Duodenal mucosa (tissue), 2 donors: ENCODE measurements at regions not wholly inside any gene's neighbourhood (a gene's known extent, or its start where the extent isn't known, plus 50 kb on each side); places are given as distances from the start of the nearest gene placed in this dataset.

Source experiments
- H3K27ac ChIP-seq: one replicate; pipeline ENCODE4 v1.7.0; 2013; ENCODE audit warnings: low read depth, low read length
- H3K27me3 ChIP-seq, 2 donors: one replicate each; pipeline ENCODE4 v1.7.0; 2013; ENCODE audit warnings: low read length in 2 of 2, control low read depth in 1 of 2; ENCODE audit not compliant: insufficient read depth in 2 of 2, control insufficient read depth in 1 of 2
- H3K36me3 ChIP-seq, 2 donors: one replicate each; pipeline ENCODE4 v1.7.0; 2013; ENCODE audit warnings: low read length in 2 of 2, control low read depth in 1 of 2; ENCODE audit not compliant: insufficient read depth in 2 of 2, control insufficient read depth in 1 of 2
- H3K4me1 ChIP-seq, 2 donors: one replicate each; pipeline ENCODE4 v1.7.0; 2013; ENCODE audit warnings: low read length in 2 of 2, control low read depth in 1 of 2; ENCODE audit not compliant: insufficient read depth in 2 of 2, control insufficient read depth in 1 of 2
- H3K4me3 ChIP-seq, 2 donors: one replicate each; pipeline ENCODE4 v1.7.0; 2013; ENCODE audit warnings: low read length in 2 of 2, low read depth in 1 of 2
- H3K9ac ChIP-seq, 2 donors: one replicate each; pipeline ENCODE4 v1.7.0; 2013; ENCODE audit warnings: low read length in 2 of 2, low read depth in 1 of 2
- H3K9me3 ChIP-seq, 2 donors: one replicate each; pipeline ENCODE4 v1.7.0; 2013; ENCODE audit warnings: low read length in 2 of 2, control low read depth in 1 of 2; ENCODE audit not compliant: control insufficient read depth in 1 of 2

DNA sequence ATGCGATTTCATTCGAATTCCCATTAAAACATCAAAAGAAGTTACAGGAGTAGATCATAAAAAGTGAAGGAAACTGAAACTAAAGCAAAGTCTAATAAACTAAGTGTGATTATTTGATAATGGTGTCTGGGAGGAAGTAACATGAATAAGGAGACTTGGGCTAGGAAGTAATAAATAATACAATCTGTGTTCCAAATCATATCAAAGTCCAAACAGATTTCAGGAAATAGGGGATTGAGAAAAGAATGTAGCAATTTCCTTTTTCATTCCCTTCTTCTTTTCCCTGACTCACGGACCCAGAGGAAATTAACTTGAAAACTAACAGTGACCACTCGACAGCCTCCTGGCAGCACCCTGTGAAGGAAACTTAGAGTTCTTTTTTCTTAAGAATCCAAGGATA is 758.4 kb upstream of the GCFC2 start:
- no peak overlapping the region for H3K27ac ChIP-seq
- no peak overlapping the region for H3K9ac ChIP-seq
- peaks cover 0 to 6% of the 10 kb centered on the region in 2 donors for H3K4me1 ChIP-seq
- H3K36me3 ChIP-seq = no peaks in the 10 kb centered on the region
- H3K4me3 ChIP-seq = peak overlapping the region in 1 of 2 donors; percentile 31
- no peaks in the 10 kb centered on the region for H3K27me3 ChIP-seq
- peaks cover 0 to 7% of the 10 kb centered on the region in 2 donors for H3K9me3 ChIP-seq

DNA sequence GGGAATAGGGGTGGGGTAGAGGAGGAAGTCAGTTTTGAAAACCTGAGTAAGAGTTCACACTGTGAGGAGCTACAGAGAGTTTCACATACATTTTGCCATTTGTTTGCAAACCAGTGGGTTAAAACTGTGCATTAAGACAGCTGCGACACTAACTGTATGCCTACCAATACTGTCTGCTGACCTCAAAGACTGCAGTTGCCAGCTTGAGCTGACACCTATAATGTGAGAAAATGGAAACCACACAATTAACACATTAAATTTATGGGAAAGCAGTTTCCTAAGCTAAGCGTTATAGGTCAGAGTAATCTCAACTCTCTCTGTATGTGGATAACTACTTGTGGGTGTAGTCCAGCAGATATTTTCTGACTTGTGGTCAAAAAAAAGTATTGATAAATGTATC is 756.6 kb upstream of the GCFC2 start:
- Histone ChIP-seq H3K4me3 (no peak overlapping the region), H3K9ac (no peak overlapping the region), H3K27me3 (no peaks in the 10 kb centered on the region), H3K27ac (no peak overlapping the region), H3K36me3 (no peaks in the 10 kb centered on the region), H3K9me3 (peaks cover 0 to 4% of the 10 kb centered on the region in 2 donors), H3K4me1 (peaks cover 0 to 6% of the 10 kb centered on the region in 2 donors)

DNA sequence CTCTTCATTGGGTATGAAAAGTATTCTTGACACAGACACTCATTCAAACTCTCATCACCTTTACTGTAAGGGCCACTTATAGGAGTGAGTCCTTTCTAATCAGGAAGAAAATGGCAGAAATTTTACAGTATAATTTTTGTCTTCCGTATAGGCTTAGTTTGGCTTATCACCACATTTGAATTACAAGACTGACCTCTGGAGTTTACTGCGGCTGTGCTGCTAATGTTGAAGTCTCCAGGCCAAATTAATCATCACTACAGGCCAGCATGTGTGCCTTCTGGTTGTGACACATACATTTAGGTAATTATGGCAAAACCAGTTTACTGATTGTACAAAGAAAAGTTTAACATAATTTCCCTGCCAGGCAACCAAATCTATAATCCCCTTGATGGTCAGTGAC is 753.6 kb upstream of the GCFC2 start:
- Histone ChIP-seq H3K36me3 (no peaks in the 10 kb centered on the region), H3K9ac (no peak overlapping the region), H3K4me1 (peaks cover 0 to 3% of the 10 kb centered on the region in 2 donors), H3K4me3 (no peak overlapping the region), H3K27ac (no peak overlapping the region), H3K27me3 (no peaks in the 10 kb centered on the region), H3K9me3 (no peaks in the 10 kb centered on the region)

DNA sequence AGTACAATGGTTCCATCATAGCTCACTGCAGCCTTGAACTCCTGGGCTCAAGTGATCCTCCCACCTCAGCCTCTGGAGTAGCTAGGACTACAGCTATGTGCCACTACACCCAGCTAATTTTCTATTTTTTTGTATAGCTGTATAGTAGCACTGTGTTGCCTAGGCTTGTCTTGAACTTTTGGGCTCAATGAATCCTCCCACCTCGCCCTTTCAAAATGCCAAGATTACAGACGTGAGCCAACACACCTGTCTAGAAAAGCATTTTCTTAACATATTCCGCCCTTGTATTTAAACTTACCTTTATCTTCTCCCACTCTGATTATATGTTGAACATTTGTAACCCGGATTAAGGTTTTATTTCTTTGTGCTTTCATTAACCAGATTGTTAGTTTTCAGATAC is 750.7 kb upstream of the GCFC2 start:
- Histone ChIP-seq H3K36me3 (no peaks in the 10 kb centered on the region), H3K4me1 (no peaks in the 10 kb centered on the region), H3K9ac (no peak overlapping the region), H3K9me3 (no peaks in the 10 kb centered on the region), H3K4me3 (no peak overlapping the region), H3K27ac (no peak overlapping the region), H3K27me3 (no peaks in the 10 kb centered on the region)

DNA sequence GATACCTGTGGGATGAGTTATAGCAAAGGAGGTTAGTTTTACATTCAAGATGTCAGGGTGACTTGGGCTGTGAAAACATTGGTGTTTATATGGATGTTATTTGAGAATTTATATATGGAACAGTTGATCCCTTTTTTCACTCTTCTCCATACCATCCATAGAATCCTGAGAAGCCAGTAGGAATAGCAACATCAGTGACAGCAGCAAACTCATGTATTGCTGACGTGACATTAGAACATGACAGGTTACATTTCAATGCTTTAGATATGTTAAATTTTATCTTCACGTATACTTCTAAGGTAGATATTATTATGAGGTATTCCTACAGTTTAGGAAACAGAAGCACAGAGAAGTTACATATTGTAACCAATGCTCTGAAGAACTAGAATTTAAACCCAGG is 745.2 kb upstream of the GCFC2 start:
- H3K9me3 ChIP-seq = no peaks in the 10 kb centered on the region
- no peaks in the 10 kb centered on the region for H3K27me3 ChIP-seq
- no peaks in the 10 kb centered on the region for H3K36me3 ChIP-seq
- H3K4me3 ChIP-seq = no peak overlapping the region
- H3K4me1 ChIP-seq = no peaks in the 10 kb centered on the region
- H3K27ac ChIP-seq = no peak overlapping the region
- H3K9ac ChIP-seq = no peak overlapping the region

DNA sequence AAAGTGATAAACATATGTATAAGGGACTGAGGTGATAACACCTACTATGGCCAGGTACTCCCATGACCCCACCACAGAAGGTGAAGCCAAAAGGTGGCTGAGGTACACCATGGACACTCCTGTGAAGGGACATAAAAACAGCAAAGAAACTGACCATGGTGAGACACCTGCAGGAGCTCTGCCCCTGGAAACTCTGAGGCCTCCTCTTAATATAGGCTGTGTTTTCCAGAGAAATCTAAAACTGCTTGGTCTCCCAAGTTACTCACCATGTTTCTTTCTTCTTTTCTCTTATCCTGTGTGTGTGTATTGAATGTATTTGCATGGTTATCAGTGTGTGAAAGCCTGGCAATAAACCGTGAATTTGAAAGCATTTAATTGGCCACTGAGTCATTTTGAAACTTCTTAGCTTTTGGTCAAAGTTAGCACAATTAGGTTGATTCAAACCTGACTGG is 739.3 kb upstream of the GCFC2 start:
- Histone ChIP-seq H3K27me3 (no peaks in the 10 kb centered on the region), H3K4me1 (peaks cover 0 to 4% of the 10 kb centered on the region in 2 donors), H3K9me3 (no peaks in the 10 kb centered on the region), H3K36me3 (no peaks in the 10 kb centered on the region), H3K9ac (no peak overlapping the region), H3K27ac (no peak overlapping the region), H3K4me3 (no peak overlapping the region)

DNA sequence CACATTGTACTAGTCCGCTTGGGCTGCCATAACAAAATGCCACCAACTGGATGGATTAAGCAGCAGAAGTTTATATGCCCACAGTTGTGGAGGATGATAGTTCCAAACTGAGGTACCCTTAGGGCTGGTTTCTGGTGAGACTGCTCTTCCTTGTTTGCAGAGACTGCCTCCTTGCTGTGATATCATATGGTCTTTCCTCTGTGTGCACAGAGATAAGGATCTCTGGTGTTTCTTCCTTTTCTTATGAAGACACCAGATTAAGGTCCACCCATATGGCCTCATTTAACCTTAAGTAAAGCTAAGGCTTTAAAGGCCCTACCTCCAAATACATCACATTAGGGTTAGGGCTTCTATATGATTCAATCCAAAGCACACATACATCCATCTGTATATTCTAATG is 738.2 kb upstream of the GCFC2 start:
- Histone ChIP-seq H3K36me3 (no peaks in the 10 kb centered on the region), H3K9ac (no peak overlapping the region), H3K4me1 (peaks cover 0 to 4% of the 10 kb centered on the region in 2 donors), H3K27me3 (no peaks in the 10 kb centered on the region), H3K4me3 (no peak overlapping the region), H3K9me3 (no peaks in the 10 kb centered on the region), H3K27ac (no peak overlapping the region)

DNA sequence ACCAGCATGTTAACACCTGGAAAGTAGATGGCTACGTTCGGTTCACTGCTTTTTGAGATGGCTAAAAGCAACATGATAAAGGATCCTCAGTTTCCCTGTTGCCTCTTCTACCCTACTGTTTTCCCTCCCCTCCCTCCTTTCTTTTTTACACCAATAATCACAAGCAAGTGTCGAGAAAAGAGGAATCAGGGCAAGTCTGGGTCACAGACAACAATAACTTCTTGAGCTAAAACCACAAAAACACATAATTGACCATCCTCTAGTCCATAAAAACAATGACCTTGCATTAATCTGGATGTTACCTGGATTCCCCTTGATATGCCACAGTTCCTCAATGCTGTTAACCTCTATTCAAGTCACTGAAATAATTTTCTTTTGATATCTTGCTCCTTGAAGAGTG is 736.6 kb upstream of the GCFC2 start:
- Histone ChIP-seq H3K36me3 (no peaks in the 10 kb centered on the region), H3K9ac (no peak overlapping the region), H3K27me3 (no peaks in the 10 kb centered on the region), H3K4me3 (no peak overlapping the region), H3K27ac (no peak overlapping the region), H3K9me3 (no peaks in the 10 kb centered on the region), H3K4me1 (peaks cover 0 to 4% of the 10 kb centered on the region in 2 donors)

DNA sequence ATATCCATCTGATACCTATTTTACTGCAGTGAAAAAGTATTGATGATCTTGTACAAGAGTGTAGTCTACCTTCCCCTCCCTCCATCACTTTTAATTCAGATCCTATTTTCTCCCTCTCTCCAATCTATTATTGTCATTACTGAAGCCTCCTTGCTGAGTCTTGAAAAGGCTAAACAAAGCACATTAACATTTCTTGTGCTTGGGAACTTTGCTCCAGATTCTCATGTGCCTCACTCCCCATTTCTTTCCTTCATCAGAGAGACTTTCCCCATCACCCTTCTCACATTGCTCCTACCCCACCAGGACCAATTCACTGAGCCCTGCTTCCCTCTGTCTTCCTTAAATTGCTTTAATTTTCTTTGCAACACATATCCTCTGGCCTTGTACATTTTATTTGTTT is 736.2 kb upstream of the GCFC2 start:
- H3K9ac ChIP-seq = no peak overlapping the region
- H3K4me3 ChIP-seq = no peak overlapping the region
- H3K27ac ChIP-seq = no peak overlapping the region
- H3K27me3 ChIP-seq = no peaks in the 10 kb centered on the region
- H3K9me3 ChIP-seq = no peaks in the 10 kb centered on the region
- peaks cover 0 to 4% of the 10 kb centered on the region in 2 donors for H3K4me1 ChIP-seq
- no peaks in the 10 kb centered on the region for H3K36me3 ChIP-seq

DNA sequence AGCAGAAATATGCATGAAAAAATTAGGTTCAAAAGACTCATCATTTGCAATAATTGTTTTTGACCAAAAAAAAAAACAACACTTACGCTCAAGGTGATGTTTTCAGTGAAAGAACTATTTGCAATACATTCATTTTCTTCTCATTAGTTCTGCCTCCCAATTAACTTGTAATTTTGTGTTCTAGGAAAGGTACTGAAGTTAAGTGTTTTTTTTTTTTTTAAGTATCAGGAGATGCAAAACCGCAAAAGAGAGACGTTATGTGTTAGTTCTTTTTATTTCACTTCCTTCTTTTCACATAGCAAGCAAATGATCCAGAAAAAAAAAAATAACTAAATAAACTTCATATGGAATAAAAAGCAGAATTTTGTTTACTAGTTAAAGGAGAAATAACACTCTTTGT is 735.2 kb upstream of the GCFC2 start:
- Histone ChIP-seq H3K36me3 (no peaks in the 10 kb centered on the region), H3K4me3 (no peak overlapping the region), H3K9me3 (no peaks in the 10 kb centered on the region), H3K27me3 (no peaks in the 10 kb centered on the region), H3K9ac (no peak overlapping the region), H3K4me1 (peaks cover 0 to 4% of the 10 kb centered on the region in 2 donors), H3K27ac (no peak overlapping the region)

DNA sequence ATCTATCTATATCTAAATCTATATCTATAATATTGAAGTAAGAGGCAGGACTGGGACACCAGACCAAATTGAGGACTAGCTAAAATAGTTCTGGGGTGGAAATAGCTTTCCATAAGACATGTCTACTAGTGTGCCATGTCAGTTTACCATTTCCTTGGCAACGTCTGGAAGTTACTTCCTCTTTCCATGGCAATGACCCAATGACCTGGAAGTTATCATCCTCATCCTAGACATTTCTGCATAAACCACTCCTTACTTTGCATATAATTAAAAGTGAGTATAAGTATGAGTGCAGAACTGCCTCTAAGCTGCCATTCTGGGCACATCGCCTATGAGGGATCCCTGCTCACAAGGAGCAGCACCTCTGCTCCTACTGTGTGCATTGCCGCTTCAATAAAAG is 734.0 kb upstream of the GCFC2 start:
- no peaks in the 10 kb centered on the region for H3K4me1 ChIP-seq
- no peaks in the 10 kb centered on the region for H3K36me3 ChIP-seq
- no peak overlapping the region for H3K9ac ChIP-seq
- H3K27ac ChIP-seq = no peak overlapping the region
- H3K9me3 ChIP-seq = no peaks in the 10 kb centered on the region
- H3K27me3 ChIP-seq = no peaks in the 10 kb centered on the region
- H3K4me3 ChIP-seq = no peak overlapping the region
